Stimulated activated CD8-positive, alpha-beta memory T cell treated with anti-CD3 and anti-CD28 coated beads, Interleukin-15, amount 100 ng/mL, for 48 hours (primary cell): ENCODE measurements at regions not wholly inside any gene's neighbourhood (a gene's known extent, or its start where the extent isn't known, plus 50 kb on each side); places are given as distances from the start of the nearest gene placed in this dataset.
"Not testable (repeated sequence)": the region's sequence is repeated elsewhere in the genome, so short reads cannot be mapped to it uniquely, and the experiment has no call there.

Experiments
- DNase-seq, 2 donors: peaks; one replicate each; pipeline ENCODE4 v3.0.0-alpha.2; 2020; ENCODE audit warnings: low read depth in 2 of 2

GRCh38 chr6:10343320-10343719, 71.6 kb downstream of the TFAP2A start:
- no peak for DNase-seq

- DNase-seq = no peak
Measured at GRCh38 chr6:10341605-10342004, 73.3 kb downstream of the TFAP2A start.

- no peak for DNase-seq
Measured at GRCh38 chr6:10338151-10338550, 76.7 kb downstream of the TFAP2A start.

- DNase-seq = not testable (repeated sequence)
Measured at GRCh38 chr6:10337376-10337775, 77.5 kb downstream of the TFAP2A start.

- no peak for DNase-seq
Measured at GRCh38 chr6:10332111-10332510, 82.8 kb downstream of the TFAP2A start.

- DNase-seq = no peak
Measured at GRCh38 chr6:10331334-10331968, 83.4 kb downstream of the TFAP2A start.

GRCh38 chr6:10330515-10330914, 84.4 kb downstream of the TFAP2A start:
- DNase-seq = no peak

GRCh38 chr6:10323018-10323417, 91.9 kb downstream of the TFAP2A start:
- no peak for DNase-seq

- DNase-seq = no peak
Measured at GRCh38 chr6:10320291-10320690, 94.6 kb downstream of the TFAP2A start.

GRCh38 chr6:10316373-10316721, 98.5 kb downstream of the TFAP2A start:
- DNase-seq = no peak

- DNase-seq = no peak
Measured at GRCh38 chr6:10315658-10316372, 99.1 kb downstream of the TFAP2A start.

GRCh38 chr6:10315034-10315433, 99.8 kb downstream of the TFAP2A start:
- no peak for DNase-seq

- no peak for DNase-seq
Measured at GRCh38 chr6:10314163-10314955, 100.5 kb downstream of the TFAP2A start.

GRCh38 chr6:10313799-10314162, 101.1 kb downstream of the TFAP2A start:
- DNase-seq = no peak

- DNase-seq = no peak
Measured at GRCh38 chr6:10312445-10312844, 102.4 kb downstream of the TFAP2A start.

GRCh38 chr6:10311546-10312405, 103.1 kb downstream of the TFAP2A start:
- not testable (repeated sequence) for DNase-seq

GRCh38 chr6:10310826-10311225, 104.0 kb downstream of the TFAP2A start:
- DNase-seq = no peak

- no peak for DNase-seq
Measured at GRCh38 chr6:10310330-10310653, 104.6 kb downstream of the TFAP2A start.

GRCh38 chr6:10309457-10310329, 105.2 kb downstream of the TFAP2A start:
- DNase-seq = no peak

- no peak for DNase-seq
Measured at GRCh38 chr6:10307476-10307875, 107.4 kb downstream of the TFAP2A start.

- DNase-seq = no peak
Measured at GRCh38 chr6:10307028-10307427, 107.8 kb downstream of the TFAP2A start.
